ENCODE measurements at regions not wholly inside any gene's neighbourhood (a gene's known extent, or its start where the extent isn't known, plus 50 kb on each side); places are given as distances from the start of the nearest gene placed in this dataset.

DNA sequence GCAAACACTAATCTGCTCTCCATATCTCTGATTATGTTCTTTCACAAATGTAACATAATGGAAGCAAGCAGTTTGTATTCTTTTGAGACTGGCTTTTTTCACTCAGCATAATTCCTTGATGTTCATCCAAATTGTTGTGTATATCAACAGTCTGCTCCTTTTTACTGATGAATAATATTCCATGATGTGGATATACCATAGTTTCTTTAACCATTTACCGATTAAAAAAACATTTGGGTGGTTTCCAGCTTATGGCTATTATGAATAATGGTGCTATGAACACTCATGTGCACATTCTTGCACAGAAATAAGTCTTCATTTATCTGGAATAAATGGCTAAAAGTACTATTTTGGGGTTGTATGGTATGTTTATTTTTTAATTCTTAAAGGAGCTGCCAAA is 708.9 kb downstream of the RFPL4B start:
- no peak for DNase-seq

DNA sequence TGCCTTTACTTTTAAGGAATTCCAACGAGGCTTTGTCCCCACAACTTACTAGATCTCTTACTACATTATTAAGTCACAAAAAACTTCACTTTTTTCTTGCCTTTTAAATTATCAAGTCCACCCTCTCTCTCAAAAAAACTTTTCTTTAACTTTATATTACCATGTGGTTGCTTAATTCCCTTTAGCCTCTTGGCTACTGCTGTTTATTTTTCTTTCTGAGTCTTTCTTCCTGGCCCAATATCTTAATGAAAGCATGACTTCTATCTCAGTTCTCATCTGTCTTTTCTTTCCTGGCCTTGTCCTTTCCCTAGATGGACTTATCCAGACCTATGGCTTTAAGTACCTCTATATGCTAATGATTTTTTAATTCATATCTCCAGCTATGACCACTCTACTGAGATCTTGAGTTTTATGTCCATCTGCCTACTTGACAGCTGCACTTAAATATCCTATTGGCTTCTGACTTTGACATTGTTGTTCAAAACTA is 710.5 kb downstream of the RFPL4B start:
- DNase-seq: no peak

DNA sequence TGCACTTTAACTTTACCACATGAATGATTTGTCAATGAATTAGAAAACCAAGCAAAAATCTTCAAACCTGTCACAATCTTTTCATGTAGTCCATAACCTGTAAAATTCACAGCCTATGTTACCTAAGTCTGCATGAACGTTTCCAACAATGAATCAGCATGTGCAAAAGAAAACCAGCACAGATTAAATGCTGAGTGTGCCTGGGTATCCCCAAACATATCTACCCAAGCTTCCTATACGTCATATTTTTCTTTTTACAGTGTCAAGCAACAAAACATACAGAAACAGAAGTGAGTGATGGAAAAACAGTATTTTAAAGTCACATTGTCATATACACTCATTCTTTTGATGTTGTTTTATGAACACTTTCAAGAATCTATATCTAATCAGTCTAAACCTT is 713.5 kb downstream of the RFPL4B start:
- no peak for DNase-seq

DNA sequence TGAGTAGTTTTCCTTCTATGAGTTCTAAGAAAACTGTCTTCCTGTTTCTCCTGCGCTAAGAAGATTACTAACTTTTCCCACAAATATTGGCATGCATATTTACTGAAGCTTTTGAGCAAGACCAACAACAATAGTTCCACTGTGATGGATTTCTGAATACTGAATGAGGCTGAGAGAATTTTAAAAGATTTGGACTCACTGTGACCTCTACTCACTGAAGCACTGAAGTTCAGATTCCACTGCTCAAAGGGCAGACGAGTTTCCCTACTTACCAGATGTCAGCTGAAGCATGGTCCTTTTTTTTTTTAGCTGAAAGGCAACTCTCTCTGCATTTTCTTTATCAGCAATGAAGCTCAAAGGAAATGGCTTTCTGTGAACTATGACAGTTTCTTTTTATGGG is 718.5 kb downstream of the RFPL4B start:
- DNase-seq: peak; percentile 10

DNA sequence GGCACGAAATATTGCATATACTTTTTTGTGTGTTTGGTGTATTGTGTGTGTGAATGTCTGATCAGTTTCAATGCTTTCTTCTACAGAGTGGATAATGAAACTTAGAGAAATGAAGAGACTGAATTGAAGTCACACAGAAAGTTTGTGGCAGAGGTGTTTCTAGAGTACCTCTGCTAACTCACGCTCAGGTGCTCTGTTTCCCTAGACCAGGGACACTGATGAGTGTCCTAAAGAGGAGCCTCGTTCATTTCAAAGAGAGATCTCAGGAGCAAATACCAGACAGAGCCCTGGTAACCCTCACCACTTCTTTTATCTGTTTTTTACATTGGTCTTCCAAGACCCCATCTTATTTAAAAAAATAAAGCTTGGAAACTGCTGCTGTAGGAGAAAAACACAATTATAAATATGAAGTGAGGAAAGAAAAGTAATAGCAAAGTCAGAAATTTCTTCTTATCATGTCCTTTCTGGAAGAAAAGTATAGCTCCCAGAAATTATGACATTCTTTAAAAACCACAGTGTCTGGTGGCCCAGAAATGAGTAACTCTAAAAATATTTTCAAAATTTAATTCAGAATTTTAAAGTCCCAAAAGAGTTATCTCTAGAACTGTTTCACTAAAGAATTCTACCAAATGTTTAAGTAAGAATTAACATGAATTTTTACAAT is 720.6 kb downstream of the RFPL4B start:
- DNase-seq: no peak

DNA sequence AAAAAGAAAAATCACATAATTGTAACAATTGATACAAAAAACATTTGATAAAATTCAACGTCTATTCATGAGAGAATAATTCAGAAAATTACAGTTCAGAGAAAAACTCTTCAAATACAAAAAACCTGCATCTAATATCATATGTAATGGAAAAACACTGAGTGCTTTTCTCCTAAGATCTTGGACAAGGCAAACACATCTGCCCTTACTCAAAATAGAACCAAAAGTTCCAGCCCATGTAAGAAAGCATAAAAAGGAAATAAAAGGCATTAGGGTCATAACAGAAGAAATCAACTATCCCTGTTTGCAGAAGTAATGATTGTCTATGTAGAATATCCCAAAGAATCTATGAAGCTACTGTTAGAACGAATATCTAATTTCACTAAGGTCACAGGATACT is 721.4 kb downstream of the RFPL4B start:
- DNase-seq: no peak

DNA sequence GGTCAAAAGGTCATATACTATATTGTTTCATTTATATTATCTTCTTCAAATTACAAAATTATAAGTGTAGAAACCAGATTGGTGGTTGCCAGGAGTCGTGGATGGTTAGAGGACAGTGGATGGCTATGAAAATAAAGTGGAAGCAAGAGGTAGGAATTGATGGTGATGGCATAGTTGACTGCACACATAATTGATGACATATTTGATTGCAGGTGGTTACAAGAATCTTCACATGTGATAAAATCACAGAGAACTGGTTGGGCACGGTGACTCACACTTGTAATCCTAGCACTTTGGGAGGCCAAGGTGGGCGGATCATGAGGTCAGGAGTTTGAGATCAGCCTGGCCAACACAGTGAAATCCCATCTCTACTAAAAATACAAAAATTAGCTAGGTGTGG is 723.6 kb downstream of the RFPL4B start:
- DNase-seq: peak; percentile 26

DNA sequence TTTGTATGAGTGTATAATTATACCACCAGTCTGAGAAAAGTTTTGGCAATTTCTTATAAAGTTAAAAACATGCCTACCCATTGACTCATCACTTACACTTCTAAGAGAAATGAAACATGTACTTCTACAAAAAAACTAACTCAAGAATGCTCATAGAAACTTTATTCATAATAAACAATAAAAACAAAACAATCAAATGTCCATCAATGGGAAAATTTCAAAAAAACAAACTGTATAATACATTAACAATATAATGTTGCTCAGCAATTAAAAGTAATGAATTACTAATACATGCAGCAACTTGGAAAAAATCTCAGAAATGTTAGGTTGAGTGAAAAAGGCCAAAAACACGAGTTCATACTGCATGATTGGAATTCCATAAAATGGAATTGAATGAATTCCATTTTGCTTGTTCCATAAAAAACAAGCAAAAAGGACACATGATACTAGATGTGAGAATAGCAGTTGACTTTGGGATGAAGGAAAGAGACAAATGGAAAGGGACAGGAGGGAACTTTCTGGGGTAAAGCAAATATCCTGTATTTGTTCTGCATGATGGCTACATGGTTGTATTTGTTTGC is 726.6 kb downstream of the RFPL4B start:
- no peak for DNase-seq

DNA sequence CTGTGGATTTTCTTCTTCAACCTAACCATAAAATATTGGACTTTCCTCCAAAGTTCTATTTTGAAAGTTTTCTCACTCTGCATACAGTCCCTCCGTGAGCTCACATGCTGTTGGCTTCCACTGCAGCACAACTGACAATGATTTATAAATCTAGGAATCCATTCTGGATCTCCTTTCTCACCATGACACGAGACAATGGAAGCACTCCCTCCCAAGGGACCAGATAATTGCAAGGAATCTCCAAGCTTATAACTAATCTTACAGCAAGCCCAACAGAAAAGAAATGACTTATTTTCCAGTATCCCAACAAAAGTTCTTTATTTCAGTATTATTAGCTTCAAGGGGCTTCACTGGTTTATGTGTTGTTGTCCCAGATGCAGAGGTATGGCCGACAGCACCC is 729.0 kb downstream of the RFPL4B start:
- no peak for DNase-seq

DNA sequence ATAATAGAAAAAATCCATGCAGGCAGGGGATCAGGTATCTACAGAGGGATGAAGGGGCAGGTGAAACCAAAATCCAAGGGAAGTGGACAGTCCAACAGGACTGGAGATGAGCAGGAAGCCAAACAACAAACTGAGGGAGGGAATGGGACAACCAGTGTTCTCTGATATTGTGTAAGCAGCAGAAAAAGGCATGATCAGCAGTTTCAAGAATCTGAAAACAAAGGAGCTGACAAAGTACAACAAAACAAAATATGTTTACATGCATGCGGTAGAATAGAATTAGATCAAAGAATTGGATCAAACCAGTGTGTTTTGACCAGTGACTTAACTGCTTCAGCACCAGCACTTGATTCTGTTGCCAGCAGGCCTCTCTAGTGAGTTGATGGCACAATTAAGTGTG is 729.7 kb downstream of the RFPL4B start:
- no peak for DNase-seq

DNA sequence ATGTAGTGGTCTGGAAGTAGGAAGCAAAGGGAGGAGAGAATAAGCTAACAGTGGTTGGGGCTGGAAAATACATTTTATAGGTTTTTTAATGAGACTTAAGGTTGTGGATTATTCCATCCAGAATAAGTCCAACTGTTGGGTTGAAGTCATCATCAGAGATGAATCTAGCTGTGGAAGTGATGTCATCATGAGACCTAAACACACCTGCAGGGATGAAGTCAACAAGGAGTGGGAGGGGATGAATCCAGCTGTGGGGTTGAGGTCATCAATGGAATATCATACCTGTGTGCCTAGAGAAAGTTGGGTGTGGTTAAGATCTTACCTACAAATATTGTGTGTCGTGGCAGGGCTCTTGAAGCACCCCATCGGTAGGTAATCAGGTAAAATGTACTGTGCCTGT is 730.7 kb downstream of the RFPL4B start:
- no peak for DNase-seq

DNA sequence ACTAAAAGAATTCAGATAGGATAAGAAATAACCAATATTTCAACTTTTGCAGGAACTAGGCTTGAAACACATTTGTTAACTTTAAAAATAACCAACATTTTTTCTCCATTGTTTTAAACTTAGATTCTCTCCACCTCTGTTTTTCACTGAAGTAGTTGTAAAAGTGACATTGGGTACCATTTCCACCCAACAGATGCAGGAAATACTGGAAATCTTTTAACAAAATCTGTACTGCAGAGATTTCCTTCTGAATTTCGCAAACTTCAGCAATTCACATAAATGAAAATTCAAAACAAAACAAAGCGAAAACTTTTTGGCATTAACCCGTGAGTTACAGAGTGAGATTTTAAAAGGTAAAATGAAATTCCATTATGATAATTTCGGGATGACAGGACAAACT is 731.7 kb downstream of the RFPL4B start:
- no peak for DNase-seq

DNA sequence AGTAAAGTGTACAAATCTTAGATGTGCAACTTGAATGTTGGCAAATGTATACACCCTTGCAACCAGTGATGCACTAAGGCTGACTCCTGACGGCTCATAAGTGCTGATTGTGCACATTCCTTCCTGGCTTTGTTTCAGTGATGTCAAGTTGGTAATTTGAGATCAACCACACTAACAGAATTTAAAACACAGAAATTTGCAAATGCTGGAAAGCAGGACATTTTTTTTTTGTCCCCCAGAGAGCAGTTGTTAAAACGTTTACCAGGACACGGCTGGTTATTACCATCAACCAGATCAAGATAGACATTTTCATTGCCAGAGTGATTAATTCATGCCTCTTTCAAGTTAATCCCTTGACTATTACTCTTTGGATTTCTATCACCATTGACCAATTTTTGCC is 735.6 kb downstream of the RFPL4B start:
- DNase-seq: no peak

DNA sequence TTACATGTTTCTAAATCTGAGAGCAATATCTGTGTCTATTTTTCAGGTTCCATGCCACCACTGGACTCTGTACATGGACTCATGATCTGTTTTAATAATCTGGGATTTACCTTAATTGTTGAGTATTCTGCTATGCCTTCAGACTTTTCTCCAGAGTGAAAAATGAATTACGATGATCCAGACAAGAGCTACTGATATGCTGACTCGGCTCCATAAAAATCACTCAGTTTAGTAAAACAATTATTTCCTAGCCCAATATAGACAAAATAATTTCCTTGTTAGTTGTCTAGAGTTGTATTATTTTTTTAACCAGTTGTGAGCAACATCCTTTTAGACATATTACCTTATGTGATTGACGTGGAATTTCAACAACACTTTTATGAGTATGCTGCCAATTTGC is 736.8 kb downstream of the RFPL4B start:
- DNase-seq: no peak

DNA sequence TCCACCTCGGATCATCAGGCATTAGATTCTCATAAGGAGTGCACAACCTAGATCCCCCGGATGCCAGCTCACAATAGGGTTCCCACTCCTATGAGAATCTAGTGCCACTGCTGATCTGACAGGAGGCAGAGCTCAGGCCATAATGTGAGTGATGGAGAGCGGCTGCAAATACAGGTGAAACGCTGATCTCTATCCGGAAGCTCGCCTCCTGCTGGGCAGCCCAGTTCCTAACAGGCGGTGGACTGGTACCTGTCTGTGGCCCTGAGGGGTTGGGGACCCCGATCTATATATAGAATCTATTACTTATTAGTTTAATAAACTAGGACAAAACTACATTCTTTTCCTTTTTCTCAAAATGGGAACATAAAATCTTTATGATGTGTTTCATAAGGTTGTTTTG is 741.9 kb downstream of the RFPL4B start:
- no peak for DNase-seq

DNA sequence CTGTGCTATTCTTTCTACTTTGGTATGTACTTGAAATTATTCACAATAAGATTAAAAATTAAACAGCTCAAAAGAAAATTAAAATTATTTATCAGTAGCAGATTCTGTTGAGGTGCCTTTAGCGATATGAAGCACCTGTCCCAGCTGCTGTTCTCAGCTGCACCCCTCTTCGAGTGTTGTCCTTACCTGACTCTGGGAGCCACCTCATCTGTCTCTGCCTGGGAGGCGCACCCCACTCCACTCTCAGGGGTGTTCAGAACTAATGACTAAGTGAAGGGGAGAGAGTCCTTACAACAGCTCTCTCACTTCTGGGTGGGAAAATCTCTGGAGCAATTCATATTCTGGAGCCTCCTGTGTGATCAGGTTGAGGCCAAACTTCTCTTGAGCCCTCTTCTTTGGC is 745.7 kb downstream of the RFPL4B start:
- no peak for DNase-seq

DNA sequence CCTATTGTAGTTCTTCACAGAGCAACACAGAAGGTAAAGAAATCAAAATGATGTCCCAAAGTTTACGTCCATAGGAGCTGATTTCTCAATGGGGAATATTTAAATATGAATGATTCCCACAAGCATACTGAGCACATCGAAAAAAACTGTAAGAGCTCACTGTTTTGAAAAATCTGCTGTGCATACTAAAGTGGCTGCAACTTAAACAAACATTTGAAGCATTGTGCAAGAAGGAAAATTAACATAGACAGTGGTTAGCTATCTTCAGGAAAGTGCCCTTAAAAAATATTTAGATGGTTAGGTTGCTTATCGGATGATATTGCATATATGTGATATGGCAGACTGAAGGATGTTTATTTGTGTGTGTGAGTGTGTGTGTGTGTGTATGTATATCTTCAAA is 747.6 kb downstream of the RFPL4B start:
- no peak for DNase-seq

DNA sequence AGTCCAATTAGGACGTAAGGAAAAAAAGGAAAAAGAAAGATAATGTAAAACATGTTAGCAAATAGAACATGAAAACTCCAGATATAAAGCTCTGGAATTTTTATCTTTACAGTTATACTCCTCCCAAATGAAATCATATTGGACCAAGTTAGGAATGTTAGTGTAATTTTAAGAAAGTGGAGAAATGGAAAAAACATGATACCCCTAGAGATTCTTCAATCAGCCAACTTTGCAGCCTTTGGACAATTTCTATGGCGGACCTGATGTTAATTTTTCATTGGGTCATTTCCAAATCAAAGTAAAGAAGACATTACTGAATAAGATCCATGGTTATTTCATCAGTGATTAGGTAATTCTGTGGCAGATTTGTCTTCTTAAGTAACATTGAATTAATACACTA is 748.7 kb downstream of the RFPL4B start:
- no peak for DNase-seq

DNA sequence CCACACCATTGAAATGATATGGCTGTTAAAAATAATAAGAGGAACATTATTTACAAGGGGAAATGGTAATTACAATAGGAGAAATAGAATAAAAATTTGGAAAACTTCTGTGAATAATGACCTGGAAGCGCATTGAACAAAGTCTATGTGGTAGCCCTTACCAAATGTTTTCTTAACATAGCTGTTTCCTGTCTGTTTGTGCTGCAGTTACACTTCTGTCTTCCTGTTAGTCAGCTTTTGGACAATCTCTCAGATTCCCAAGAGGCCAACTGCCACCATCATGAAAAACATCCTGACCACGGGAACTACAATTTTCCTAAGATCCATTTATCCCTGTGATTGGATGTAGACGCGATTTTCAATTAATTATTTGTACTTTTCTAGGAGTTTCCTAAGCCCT is 754.4 kb upstream of the MARCKS start:
- DNase-seq: no peak

DNA sequence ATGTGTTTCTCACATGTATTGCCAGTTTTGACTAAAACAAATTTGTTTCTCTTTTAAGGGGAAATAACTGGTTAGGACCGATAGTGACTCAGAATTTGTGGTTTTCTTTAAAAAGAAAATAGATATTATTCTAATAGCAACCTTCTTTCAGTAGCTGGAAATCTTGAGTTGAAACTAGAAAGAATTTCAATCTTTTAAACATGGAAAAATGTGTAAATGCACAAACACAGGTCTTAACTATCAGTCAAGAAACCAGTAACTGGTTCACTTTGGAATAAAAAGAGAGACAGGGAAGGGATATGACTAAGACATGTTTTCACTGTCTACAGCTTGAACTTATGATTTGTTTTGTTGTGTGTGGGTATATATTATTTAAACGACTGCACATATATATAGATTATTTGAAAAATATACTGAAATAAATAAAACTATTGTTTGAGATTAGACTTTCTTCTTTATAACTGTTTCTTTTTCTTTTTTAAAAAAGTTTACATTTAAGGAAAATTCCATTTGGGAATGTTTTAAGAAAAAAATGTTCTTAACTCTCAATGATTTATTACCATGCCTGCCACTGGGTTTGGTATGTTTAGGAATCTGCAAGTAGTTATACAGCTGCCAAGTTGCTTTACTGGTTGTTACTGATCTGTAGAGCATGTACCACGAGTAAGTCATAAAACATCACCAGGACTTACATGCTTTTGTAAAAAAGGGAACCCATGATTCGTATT is 753.3 kb upstream of the MARCKS start:
- DNase-seq: no peak

DNA sequence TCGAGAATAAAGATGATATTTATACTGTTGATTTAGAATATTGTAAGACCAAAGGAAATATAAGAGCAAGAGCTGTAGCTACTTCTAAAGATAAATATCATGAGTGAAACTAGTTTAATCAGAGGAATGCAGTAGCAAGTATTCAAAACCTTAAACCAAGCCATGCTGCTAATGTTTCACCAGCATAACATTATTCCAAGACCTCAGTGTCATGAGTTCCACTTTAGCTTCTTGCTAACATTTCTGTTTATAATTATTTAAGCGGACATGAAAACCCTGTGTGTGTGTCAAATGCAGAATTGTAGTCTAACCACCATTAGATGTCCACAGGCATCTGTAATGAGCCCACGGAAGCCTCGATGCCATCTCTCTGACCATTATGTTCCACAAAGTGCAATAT is 752.6 kb upstream of the MARCKS start:
- DNase-seq: no peak

DNA sequence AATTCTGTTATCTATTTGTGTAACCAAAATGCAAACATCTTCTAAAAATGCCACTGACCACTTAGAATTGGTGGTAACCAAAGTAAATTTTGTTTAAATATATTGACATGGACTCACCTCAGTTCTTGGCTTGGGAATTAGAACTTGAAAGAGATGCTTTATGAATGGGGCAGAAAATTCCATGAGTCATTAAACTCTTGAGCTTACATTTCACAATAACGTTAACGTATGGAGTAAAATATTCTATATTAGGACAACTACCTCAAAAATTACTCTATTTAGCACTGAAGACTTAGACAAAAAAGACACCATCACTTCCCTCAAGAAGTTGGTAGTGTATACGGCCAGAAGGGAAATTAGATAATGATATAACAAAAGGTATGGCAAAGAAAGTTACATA is 752.2 kb upstream of the MARCKS start:
- no peak for DNase-seq

DNA sequence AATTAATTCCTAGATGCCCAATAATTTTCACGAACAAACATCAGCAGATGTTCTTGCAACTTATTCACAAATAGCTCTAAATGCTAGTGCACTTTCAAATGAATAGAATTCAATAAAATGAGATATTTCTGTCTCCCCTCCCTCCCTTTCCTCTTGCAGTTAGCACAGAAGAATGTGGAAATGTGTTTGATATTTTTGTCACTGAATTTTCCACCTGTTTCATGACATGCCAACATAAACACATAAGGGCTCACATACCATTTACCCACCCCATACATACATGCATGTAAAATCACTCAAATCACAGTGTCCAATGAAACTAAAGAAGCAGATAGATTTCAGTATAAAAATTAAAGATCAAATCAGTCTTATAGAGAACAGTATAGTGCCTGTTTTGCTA is 746.9 kb upstream of the MARCKS start:
- no peak for DNase-seq

DNA sequence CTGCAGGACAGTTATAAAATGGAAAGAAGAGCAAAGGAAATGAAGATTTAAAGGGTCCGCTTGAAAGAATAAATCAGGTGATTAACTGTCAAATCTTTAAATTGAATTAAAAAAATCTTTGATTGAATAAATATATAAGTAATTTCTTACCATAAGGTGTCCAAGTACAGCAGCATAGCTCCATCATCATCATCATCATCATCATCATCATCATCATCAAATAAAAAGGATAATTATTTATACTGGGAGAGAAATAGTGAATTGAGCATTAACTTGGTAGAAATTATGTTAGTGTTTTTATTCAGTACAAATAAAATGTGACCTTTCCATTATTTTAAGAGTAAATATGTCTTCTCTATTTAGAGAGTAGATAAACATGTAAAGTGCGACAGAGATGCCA is 745.6 kb upstream of the MARCKS start:
- no peak for DNase-seq

DNA sequence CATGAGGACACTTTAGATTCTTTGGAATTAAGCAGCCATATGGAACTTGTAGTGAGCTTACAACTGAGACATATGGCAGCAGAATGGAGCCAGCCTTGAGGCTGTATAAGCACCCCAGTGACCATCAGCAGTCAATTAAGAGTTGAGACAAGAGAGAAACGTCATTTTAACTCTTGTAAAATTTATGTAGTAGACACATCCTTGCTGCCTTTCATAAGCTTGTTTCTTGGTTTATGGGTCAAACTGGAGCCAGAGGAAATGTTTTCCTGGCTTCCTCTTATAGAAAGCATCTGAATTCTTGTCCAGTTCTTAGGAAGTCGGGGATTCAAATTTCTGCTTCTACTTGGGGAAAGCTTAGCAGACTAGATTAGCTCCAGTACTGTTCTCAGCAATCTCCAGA is 745.1 kb upstream of the MARCKS start:
- DNase-seq: peak; percentile 82

Data from NCI-H2171 treated with DMSO at 0.1 percent for 48 hours (cell line).